HAP-1 (cell line): ENCODE measurements at regions not wholly inside any gene's neighbourhood (a gene's known extent, or its start where the extent isn't known, plus 50 kb on each side); places are given as distances from the start of the nearest gene placed in this dataset.
A peak's percentile ranks its signal among the peaks of the same experiment; 100 is the strongest.
"Not testable (repeated sequence)": the region's sequence is repeated elsewhere in the genome, so short reads cannot be mapped to it uniquely, and the experiment has no call there.

Source experiments
- DNase-seq, 2 experiments: peaks; one replicate each; pipeline ENCODE4 v3.0.0-alpha.2; 2016 to 2020; ENCODE audit warnings: low spot score in 2 of 2
- H3K27me3 ChIP-seq: fragments of 250-450 bp; sonication (Bioruptor Pico); 2 replicates; pipeline ENCODE4 v1.5.1; 2020; ENCODE audit warnings: low read depth, mild to moderate bottlenecking, moderate library complexity
- H3K36me3 ChIP-seq: fragments of 250-450 bp; sonication (Bioruptor Pico); replicated peaks from 2 replicates; pipeline ENCODE4 v1.5.1; 2020; ENCODE audit warnings: mild to moderate bottlenecking
- H3K4me1 ChIP-seq: fragments of 250-450 bp; sonication (Bioruptor Pico); 2 replicates; pipeline ENCODE4 v1.5.1; 2020; ENCODE audit warnings: mild to moderate bottlenecking
- H3K4me3 ChIP-seq: fragments of 250-450 bp; sonication (Bioruptor Pico); 2 replicates; pipeline ENCODE4 v1.5.1; 2020; ENCODE audit warnings: mild to moderate bottlenecking, moderate library complexity
- H3K9me3 ChIP-seq: fragments of 250-450 bp; sonication (Bioruptor Pico); 2 replicates; pipeline ENCODE4 v1.5.1; 2020; ENCODE audit warnings: mild to moderate bottlenecking, moderate library complexity
- in situ Hi-C: fragments of 300-500 bp; cut with MboI; formaldehyde crosslinking; loops from 3 replicates; pipeline ENCODE4 v1.14.3; 2020; ENCODE audit warnings: low sequenced_read_pairs, inconsistent platforms, mixed read lengths

GRCh38 chr11:97514446-97514845, 1124.6 kb downstream of the JRKL start:
- no peak for DNase-seq
- in situ Hi-C loops: no loop called here
- Histone ChIP-seq H3K4me1 (no peaks in the 10 kb centered on the region), H3K9me3 (no peaks in the 10 kb centered on the region), H3K36me3 (no peaks in the 10 kb centered on the region), H3K27me3 (no peaks in the 10 kb centered on the region), H3K4me3 (no peak overlapping the region)

GRCh38 chr11:97516688-97517087, 1126.9 kb downstream of the JRKL start:
- DNase-seq: no peak
- H3K27me3 ChIP-seq: no peaks in the 10 kb centered on the region

GRCh38 chr11:97525273-97525672, 1135.5 kb downstream of the JRKL start:
- in situ Hi-C loops: no loop called here
- DNase-seq: no peak
- H3K4me1 ChIP-seq: no peaks in the 10 kb centered on the region
- no peak overlapping the region for H3K4me3 ChIP-seq
- no peaks in the 10 kb centered on the region for H3K9me3 ChIP-seq
- no peaks in the 10 kb centered on the region for H3K27me3 ChIP-seq
- H3K36me3 ChIP-seq: no peaks in the 10 kb centered on the region

More at GRCh38 chr11:97516688-97517087, 1126.9 kb downstream of the JRKL start:
- no peaks in the 10 kb centered on the region for H3K36me3 ChIP-seq
- H3K4me3 ChIP-seq: no peak overlapping the region
- no peaks in the 10 kb centered on the region for H3K4me1 ChIP-seq
- H3K9me3 ChIP-seq: no peaks in the 10 kb centered on the region
- in situ Hi-C loops: no loop called here

- no peaks in the 10 kb centered on the region for H3K27me3 ChIP-seq
- no peaks in the 10 kb centered on the region for H3K4me1 ChIP-seq
- in situ Hi-C loops: no loop called here
- H3K4me3 ChIP-seq: no peak overlapping the region
- no peaks in the 10 kb centered on the region for H3K36me3 ChIP-seq
- H3K9me3 ChIP-seq: no peaks in the 10 kb centered on the region
- DNase-seq: no peak
Observed at GRCh38 chr11:97537407-97538150, 1147.8 kb downstream of the JRKL start.

- no peaks in the 10 kb centered on the region for H3K36me3 ChIP-seq
- in situ Hi-C loops: no loop called here
- no peaks in the 10 kb centered on the region for H3K9me3 ChIP-seq
- no peaks in the 10 kb centered on the region for H3K4me1 ChIP-seq
- H3K27me3 ChIP-seq: no peaks in the 10 kb centered on the region
- H3K4me3 ChIP-seq: no peak overlapping the region
- DNase-seq: no peak
Observed at GRCh38 chr11:97544431-97544830, 1154.6 kb downstream of the JRKL start.

- no peaks in the 10 kb centered on the region for H3K36me3 ChIP-seq
- in situ Hi-C loops: no loop called here
- no peak for DNase-seq
- H3K9me3 ChIP-seq: no peaks in the 10 kb centered on the region
- H3K27me3 ChIP-seq: no peaks in the 10 kb centered on the region
- H3K4me1 ChIP-seq: no peaks in the 10 kb centered on the region
- no peak overlapping the region for H3K4me3 ChIP-seq
Observed at GRCh38 chr11:97548280-97548679, 1158.5 kb downstream of the JRKL start.

GRCh38 chr11:97557399-97557798, 1167.6 kb downstream of the JRKL start:
- Histone ChIP-seq H3K27me3 (no peaks in the 10 kb centered on the region), H3K9me3 (no peaks in the 10 kb centered on the region), H3K36me3 (no peaks in the 10 kb centered on the region), H3K4me1 (no peaks in the 10 kb centered on the region), H3K4me3 (no peak overlapping the region)
- no peak for DNase-seq
- in situ Hi-C loops: no loop called here

GRCh38 chr11:97567801-97568200, 1178.0 kb downstream of the JRKL start:
- Histone ChIP-seq H3K9me3 (no peaks in the 10 kb centered on the region), H3K4me1 (no peaks in the 10 kb centered on the region), H3K4me3 (no peak overlapping the region), H3K36me3 (no peaks in the 10 kb centered on the region), H3K27me3 (no peaks in the 10 kb centered on the region)
- in situ Hi-C loops: no loop called here
- no peak for DNase-seq

GRCh38 chr11:97570636-97571035, 1180.8 kb downstream of the JRKL start:
- DNase-seq: no peak
- in situ Hi-C loops: no loop called here
- no peaks in the 10 kb centered on the region for H3K4me1 ChIP-seq
- no peaks in the 10 kb centered on the region for H3K36me3 ChIP-seq
- H3K27me3 ChIP-seq: no peaks in the 10 kb centered on the region
- H3K4me3 ChIP-seq: no peak overlapping the region
- H3K9me3 ChIP-seq: no peaks in the 10 kb centered on the region

GRCh38 chr11:97573771-97574170, 1184.0 kb downstream of the JRKL start:
- H3K4me1 ChIP-seq, H3K4me3 ChIP-seq, in situ Hi-C loops, H3K27me3 ChIP-seq, H3K9me3 ChIP-seq, H3K36me3 ChIP-seq, DNase-seq: not testable (repeated sequence)

- Histone ChIP-seq H3K27me3 (no peaks in the 10 kb centered on the region), H3K4me3 (no peak overlapping the region), H3K9me3 (no peaks in the 10 kb centered on the region), H3K4me1 (no peaks in the 10 kb centered on the region), H3K36me3 (no peaks in the 10 kb centered on the region)
- no peak for DNase-seq
- in situ Hi-C loops: no loop called here
Observed at GRCh38 chr11:97574976-97575665, 1185.3 kb downstream of the JRKL start.

- in situ Hi-C loops: no loop called here
- H3K27me3 ChIP-seq: no peaks in the 10 kb centered on the region
- H3K4me3 ChIP-seq: no peak overlapping the region
- no peaks in the 10 kb centered on the region for H3K4me1 ChIP-seq
- H3K36me3 ChIP-seq: no peaks in the 10 kb centered on the region
- DNase-seq: no peak
- no peaks in the 10 kb centered on the region for H3K9me3 ChIP-seq
Observed at GRCh38 chr11:97607291-97608000, 1217.6 kb downstream of the JRKL start.

GRCh38 chr11:97610000-97610399, 1220.2 kb downstream of the JRKL start:
- in situ Hi-C loops: no loop called here
- Histone ChIP-seq H3K4me1 (no peaks in the 10 kb centered on the region), H3K9me3 (no peaks in the 10 kb centered on the region), H3K4me3 (no peak overlapping the region), H3K27me3 (no peaks in the 10 kb centered on the region), H3K36me3 (no peaks in the 10 kb centered on the region)
- peak in 1 of 2 experiments; percentile 22 for DNase-seq

GRCh38 chr11:97610854-97611253, 1221.0 kb downstream of the JRKL start:
- Histone ChIP-seq H3K9me3 (no peaks in the 10 kb centered on the region), H3K4me3 (no peak overlapping the region), H3K27me3 (no peaks in the 10 kb centered on the region), H3K36me3 (no peaks in the 10 kb centered on the region), H3K4me1 (no peaks in the 10 kb centered on the region)
- DNase-seq: no peak
- in situ Hi-C loops: no loop called here
